GM19452 (cell line): ENCODE measurements at regions not wholly inside any gene's neighbourhood (a gene's known extent, or its start where the extent isn't known, plus 50 kb on each side); places are given as distances from the start of the nearest gene placed in this dataset.

Source experiments
- ATAC-seq: cut with Tn5 transposase; IDR thresholded peaks from one replicate; pipeline ENCODE4 v1.9.1; 2021; ENCODE audit not compliant: unreplicated experiment

GRCh38 chr13:108360139-108360538, 90.6 kb downstream of the TNFSF13B start:
- no peak for ATAC-seq

GRCh38 chr13:108361769-108362168, 92.3 kb downstream of the TNFSF13B start:
- ATAC-seq = no peak

- no peak for ATAC-seq
These were observed 94.1 kb downstream of the TNFSF13B start for GRCh38 chr13:108363666-108364065.

- no peak for ATAC-seq
These were observed 95.7 kb downstream of the TNFSF13B start for GRCh38 chr13:108365255-108365654.

- ATAC-seq = no peak
These were observed 98.9 kb downstream of the TNFSF13B start for GRCh38 chr13:108368250-108368905.

GRCh38 chr13:108369412-108369811, 99.9 kb downstream of the TNFSF13B start:
- no peak for ATAC-seq

- no peak for ATAC-seq
These were observed 105.5 kb downstream of the TNFSF13B start for GRCh38 chr13:108375034-108375433.

GRCh38 chr13:108375772-108376171, 106.3 kb downstream of the TNFSF13B start:
- ATAC-seq = no peak

- no peak for ATAC-seq
These were observed 106.8 kb downstream of the TNFSF13B start for GRCh38 chr13:108376308-108376707.

- no peak for ATAC-seq
These were observed 108.2 kb downstream of the TNFSF13B start for GRCh38 chr13:108377646-108378206.

- no peak for ATAC-seq
These were observed 114.1 kb downstream of the TNFSF13B start for GRCh38 chr13:108383667-108384066.

GRCh38 chr13:108387156-108387555, 117.6 kb downstream of the TNFSF13B start:
- ATAC-seq = no peak

- no peak for ATAC-seq
These were observed 133.3 kb downstream of the TNFSF13B start for GRCh38 chr13:108402850-108403249.

GRCh38 chr13:108407495-108407894, 138.0 kb downstream of the TNFSF13B start:
- ATAC-seq = peak; percentile 53

GRCh38 chr13:108408672-108409071, 139.2 kb downstream of the TNFSF13B start:
- no peak for ATAC-seq

- ATAC-seq = no peak
These were observed 140.2 kb downstream of the TNFSF13B start for GRCh38 chr13:108409730-108410129.

GRCh38 chr13:108419768-108420167, 150.2 kb downstream of the TNFSF13B start:
- no peak for ATAC-seq

- no peak for ATAC-seq
These were observed 155.5 kb downstream of the TNFSF13B start for GRCh38 chr13:108425056-108425455.

GRCh38 chr13:108426893-108427292, 157.4 kb downstream of the TNFSF13B start:
- ATAC-seq = no peak

- ATAC-seq = no peak
These were observed 157.8 kb downstream of the TNFSF13B start for GRCh38 chr13:108427355-108427754.

GRCh38 chr13:108428691-108429090, 159.2 kb downstream of the TNFSF13B start:
- no peak for ATAC-seq

- ATAC-seq = no peak
These were observed 164.6 kb downstream of the TNFSF13B start for GRCh38 chr13:108433976-108434755.
